ENCODE measurements at regions not wholly inside any gene's neighbourhood (a gene's known extent, or its start where the extent isn't known, plus 50 kb on each side); places are given as distances from the start of the nearest gene placed in this dataset.
"Not testable (repeated sequence)": the region's sequence is repeated elsewhere in the genome, so short reads cannot be mapped to it uniquely, and the experiment has no call there.

- DNase-seq (ENCODE audit: low spot score): no peak
Measured at GRCh38 chr3:101138817-101139216, 145.6 kb upstream of the ABI3BP start.

DNA sequence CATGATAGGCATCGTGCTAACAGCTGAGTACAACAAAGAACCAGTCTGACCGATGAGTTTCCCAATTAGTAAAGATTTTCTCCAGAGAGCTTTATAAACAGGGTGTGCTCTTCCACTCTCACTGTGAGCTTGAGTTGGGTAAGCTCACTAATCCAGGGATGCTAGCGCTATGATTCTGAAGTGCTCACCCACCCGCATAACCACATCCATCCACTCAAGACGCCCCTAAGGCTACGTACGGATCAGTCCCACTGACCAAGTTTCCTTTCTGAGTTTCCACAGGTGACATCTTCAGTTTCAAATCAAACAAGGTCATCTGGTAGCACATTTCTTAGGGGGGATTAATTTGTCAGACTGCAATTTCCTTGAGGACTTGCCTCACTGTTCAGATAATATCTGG is 141.1 kb upstream of the ABI3BP start:
- no peak for DNase-seq (ENCODE audit: low spot score)

DNA sequence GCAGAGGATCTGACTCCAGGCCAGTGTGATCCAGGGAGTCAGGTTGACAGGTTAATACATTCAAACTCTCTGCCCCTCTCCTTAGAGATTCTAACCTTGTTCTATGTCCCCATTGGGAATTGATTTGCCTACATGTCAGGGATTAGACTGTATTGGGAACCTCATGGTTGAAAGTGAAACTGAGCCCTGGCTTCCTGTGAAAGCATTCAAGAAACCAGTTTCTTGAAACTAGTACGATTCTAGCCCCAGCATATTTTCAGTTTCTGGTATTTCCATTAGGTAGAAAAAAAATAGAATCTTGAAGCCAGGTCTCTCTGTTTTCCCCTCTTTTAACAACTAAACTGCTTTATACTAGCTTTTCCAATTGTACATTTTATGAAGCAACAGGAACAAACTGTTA is 140.4 kb upstream of the ABI3BP start:
- no peak for DNase-seq (ENCODE audit: low spot score)

- DNase-seq (ENCODE audit: low spot score): not testable (repeated sequence)
Measured at GRCh38 chr3:101133197-101133596, 140.0 kb upstream of the ABI3BP start.

- no peak for DNase-seq (ENCODE audit: low spot score)
Measured at GRCh38 chr3:101131767-101132166, 138.5 kb upstream of the ABI3BP start.

- DNase-seq (ENCODE audit: low spot score): no peak
Measured at GRCh38 chr3:101128786-101129185, 135.6 kb upstream of the ABI3BP start.

GRCh38 chr3:101128001-101128400 is 134.8 kb upstream of the ABI3BP start:
- no peak for DNase-seq (ENCODE audit: low spot score)

DNA sequence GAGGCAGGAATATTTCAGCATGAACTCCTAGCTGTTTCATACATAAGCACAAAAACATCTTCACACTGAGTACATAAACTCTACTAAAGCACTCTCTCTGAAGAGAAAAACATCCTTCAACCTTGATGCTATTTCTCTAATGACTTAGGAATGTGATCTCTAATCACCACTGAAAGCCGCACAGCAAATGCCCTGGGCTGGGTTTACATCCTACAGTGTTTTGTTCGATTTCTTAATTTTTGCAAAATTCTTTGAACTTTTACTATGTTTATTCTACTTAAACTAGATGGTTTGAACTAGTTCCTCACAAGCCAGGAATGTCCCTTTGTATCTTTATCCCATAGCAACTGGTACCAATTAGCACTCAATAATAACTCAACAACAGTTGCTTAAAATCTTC is 130.9 kb upstream of the ABI3BP start:
- DNase-seq (ENCODE audit: low spot score): no peak

- no peak for DNase-seq (ENCODE audit: low spot score)
Measured at GRCh38 chr3:101123081-101123480, 129.9 kb upstream of the ABI3BP start.

- no peak for DNase-seq (ENCODE audit: low spot score)
Measured at GRCh38 chr3:101122681-101123080, 129.5 kb upstream of the ABI3BP start.

GRCh38 chr3:101120039-101120438 is 126.8 kb upstream of the ABI3BP start:
- no peak for DNase-seq (ENCODE audit: low spot score)

- no peak for DNase-seq (ENCODE audit: low spot score)
Measured at GRCh38 chr3:101119535-101119934, 126.3 kb upstream of the ABI3BP start.

DNA sequence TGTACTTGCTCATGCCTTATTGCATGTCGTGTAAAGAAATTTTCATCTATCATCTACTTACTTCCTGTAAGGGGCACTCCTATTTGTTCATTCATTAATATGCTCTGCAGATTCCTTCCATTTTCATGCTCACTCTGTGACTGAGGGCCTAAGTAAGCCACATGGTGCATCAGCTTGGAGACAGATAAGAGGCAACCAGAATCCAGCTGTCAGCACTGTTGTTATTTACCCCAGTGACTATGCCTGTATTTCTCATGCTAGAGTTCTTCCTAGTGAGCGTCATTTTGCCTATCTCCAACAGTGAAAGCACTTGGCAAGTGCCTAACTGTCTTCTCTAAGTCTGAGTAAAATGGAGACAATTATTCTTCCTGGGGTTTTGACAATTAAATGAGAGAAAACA is 124.8 kb upstream of the ABI3BP start:
- no peak for DNase-seq (ENCODE audit: low spot score)

- no peak for DNase-seq (ENCODE audit: low spot score)
Measured at GRCh38 chr3:101117465-101117864, 124.2 kb upstream of the ABI3BP start.

GRCh38 chr3:101110295-101110694 is 117.1 kb upstream of the ABI3BP start:
- not testable (repeated sequence) for DNase-seq (ENCODE audit: low spot score)

DNA sequence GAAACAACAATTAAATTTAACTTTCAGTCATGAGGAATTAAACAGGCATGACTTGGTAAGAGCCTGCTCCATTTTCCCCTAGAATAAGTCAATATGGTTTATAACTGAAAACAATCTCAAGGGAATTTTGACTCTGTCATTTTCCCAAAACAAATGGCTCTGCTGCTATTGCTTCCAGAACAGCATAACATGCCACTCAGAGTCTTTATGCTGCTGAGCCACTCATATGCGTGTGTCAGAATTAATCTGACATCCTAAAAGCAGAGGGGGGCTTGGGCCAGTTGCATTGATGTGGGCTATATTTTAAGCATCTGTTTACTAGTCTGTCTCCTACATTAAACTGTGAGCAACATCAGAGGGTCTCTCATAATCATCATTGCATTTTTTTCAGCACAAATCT is 111.1 kb upstream of the ABI3BP start:
- DNase-seq (ENCODE audit: low spot score): no peak

DNA sequence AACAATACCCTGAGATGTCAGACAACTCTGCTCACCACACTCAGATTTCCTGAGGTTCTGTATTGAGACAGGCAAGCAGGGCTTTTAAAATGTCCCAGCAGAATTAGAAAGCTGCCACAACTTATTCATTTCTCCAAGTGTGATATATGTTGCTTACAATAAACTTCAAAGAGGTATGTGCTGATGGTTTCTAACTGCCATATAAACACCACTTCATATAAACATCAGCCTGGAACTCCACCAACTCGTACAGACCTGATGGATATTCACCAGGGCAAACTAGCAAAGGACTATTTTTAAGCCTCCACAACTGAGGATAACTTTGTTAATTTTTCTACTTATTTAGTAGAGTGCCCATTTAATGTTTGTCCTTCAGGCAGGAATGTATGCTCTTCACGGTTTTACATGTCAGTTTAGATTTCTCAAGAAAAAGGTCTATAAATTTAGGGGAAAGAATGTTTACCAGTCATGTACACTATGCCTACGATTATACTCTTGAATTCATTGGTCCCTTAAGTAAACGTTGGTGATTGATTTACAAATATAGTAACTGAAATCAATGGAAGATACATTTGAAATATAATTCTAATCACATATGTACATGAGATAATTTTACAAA is 109.6 kb upstream of the ABI3BP start:
- no peak for DNase-seq (ENCODE audit: low spot score)

GRCh38 chr3:101100361-101101009 is 107.3 kb upstream of the ABI3BP start:
- DNase-seq (ENCODE audit: low spot score): no peak

- DNase-seq (ENCODE audit: low spot score): no peak
Measured at GRCh38 chr3:101099791-101100190, 106.6 kb upstream of the ABI3BP start.

DNA sequence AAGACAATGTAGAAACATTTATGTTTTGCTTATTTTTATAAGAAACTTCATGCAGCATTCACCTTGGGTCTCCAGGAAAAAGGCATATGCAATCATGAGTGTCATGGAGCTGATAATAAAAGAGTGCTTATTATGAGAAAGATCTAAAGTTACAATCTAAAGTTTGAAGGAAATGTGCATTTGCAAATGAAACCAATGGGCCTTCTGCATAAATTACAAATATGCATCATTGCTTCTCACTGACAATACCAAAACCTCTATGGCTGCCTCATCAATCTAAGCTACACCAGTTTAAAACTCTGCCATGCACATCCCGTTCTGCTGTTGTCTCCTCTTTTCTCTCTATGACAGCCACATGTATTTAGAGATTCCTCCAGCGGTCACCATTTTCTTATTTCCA is 103.2 kb upstream of the ABI3BP start:
- no peak for DNase-seq (ENCODE audit: low spot score)

DNA sequence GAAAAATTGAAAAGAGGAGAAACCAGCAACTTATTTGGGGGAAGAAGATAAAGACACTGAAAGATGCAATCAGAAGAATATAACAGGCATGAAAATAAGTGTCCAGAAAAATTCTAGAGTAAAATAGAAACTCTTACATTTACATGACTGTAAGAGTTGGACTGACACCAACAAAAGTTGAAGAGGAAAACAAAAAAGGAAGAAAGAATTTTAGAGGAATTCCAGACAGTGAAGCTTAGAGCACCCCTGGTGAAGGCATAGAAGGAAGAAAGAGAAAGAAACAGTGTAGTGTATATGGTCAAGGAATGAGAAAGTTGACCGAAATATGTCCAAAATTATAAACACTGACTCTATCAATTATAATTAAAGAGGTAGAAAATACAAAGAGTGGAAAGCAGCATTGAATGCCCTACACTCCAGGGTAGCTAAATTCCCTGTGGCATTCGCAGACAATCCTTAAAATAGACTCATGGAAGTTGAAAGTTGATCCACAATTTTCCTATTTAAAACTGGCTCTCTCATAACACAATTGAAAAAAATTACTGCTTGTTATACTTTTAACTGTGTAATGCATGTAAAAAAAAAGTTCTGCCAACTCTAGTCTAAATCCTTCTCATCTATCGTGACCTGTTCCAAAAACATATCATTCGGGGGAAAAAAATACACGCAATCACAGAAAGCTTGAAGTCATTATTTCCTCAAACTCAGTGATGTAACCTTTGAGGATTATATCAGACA is 102.6 kb upstream of the ABI3BP start:
- no peak for DNase-seq (ENCODE audit: low spot score)

DNA sequence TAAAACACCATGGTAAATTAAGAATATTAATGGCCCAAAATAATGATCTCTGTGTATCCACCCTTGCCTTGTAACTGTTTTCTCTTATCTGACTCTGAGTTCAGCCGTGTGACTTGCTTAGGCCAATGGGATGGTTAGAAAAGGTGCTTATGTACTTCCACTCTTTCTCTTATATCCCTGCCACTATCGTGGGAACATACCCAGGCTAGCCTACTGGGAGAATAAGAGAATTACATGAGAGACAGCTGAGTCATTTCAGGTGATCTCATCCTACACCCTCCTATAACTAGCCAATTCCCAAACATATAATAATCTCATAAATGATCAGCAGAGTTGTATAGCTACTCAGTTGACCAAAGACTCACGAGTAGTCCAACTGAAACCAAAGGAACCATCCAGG is 98.3 kb upstream of the ABI3BP start:
- no peak for DNase-seq (ENCODE audit: low spot score)

GRCh38 chr3:101085752-101086151 is 92.5 kb upstream of the ABI3BP start:
- no peak for DNase-seq (ENCODE audit: low spot score)

DNA sequence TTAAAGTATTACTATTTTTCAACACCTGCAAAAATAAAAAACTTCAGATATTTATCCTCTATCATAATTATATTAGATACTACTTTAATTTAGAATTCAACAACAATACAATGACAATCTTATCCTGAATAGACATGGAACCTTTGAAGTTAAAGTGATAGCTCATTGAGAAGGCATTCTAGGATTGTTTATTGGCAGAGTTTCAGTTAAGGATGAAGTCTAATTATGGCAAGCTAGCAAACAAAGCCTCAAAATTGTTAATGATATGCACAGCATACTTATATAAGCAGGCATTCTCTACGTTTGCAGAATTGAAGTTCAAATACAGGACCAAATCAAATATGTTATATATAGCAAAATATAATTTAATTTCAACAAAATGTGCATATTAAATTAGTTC is 91.2 kb upstream of the ABI3BP start:
- DNase-seq (ENCODE audit: low spot score): no peak
